HuH-7.5 (cell line): ENCODE measurements at regions not wholly inside any gene's neighbourhood (a gene's known extent, or its start where the extent isn't known, plus 50 kb on each side); places are given as distances from the start of the nearest gene placed in this dataset.

ENCODE experiments used
- DNase-seq: peaks from one replicate; pipeline ENCODE4 v3.0.0; 2011; ENCODE audit warnings: low spot score

DNA sequence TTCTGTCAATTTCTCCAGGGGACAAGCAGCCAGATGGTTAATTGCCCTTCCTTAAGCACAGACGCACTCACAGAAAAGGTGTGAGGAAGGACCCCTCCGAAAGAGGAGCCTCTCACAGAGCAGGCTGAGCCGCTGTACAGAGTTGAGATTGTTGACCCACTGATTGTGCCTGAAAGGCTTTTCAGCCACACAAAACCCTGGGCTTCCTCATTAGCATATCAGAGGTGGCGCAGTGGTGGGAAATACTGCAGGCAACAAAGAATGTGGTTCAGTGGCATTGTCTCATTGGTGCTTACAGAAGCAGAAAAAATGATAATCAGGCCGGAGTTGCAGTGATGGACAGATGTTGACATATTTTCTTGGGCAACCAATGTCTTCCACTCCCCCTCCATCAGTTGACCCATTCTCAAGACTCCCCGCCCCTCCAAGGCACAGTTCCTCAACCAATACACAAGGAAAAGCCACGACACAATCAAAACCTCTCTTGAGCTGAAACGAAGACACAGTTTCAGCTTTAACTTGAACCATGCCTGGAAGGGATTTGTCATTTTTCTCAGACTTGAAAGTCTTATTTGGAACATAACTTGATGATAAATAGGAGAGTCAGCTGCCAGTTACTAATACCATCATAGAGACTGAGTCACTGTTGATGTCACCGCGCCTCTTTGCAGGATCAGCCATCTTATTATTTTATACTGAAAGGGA is 53.1 kb downstream of the ATXN3L start:
- no peak for DNase-seq

DNA sequence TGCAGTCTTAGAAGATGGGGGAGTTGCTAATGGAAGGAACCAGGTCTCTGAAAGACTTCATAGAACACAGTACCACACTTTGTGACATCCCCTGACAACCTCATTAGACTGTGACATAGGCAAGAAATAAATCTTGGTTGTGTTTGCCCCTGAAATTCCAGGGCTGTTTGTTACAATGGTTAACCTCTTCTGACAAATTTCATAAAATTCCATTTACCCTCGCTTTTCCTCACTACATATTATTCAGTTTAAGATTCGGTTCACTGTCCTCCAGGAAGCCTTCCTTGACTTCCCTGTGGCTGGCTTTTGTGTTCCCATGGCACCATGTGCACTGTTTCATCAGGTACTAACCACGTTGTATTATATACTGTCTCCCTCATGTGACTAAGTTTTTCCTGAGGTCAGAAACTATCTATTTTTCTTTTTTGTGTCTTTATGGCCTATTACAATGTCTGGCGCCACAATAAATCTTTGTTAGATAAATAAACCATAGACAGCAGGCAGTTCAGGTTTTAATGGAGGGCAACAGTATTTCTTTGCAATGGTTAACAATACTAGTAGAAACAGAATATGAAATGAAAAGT is 54.2 kb downstream of the ATXN3L start:
- DNase-seq: no peak

DNA sequence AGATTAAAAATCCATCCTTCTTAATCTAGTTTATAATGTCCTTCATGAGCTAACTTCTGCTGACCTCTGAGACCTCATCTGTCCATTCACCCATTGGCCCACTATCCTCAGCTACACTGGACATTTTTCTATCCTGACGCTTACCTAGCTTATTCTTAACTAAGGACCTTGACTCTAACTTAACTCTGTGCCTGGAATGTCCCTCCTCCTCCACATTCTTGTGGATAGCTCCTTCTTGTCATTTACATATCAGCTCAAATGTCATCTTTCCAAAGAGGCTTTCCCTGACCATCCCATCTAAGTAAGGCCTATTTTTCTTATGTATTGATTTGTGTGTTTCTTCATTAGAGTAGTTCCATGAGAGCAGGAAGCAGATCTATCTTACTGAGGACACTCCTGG is 54.7 kb downstream of the ATXN3L start:
- no peak for DNase-seq

DNA sequence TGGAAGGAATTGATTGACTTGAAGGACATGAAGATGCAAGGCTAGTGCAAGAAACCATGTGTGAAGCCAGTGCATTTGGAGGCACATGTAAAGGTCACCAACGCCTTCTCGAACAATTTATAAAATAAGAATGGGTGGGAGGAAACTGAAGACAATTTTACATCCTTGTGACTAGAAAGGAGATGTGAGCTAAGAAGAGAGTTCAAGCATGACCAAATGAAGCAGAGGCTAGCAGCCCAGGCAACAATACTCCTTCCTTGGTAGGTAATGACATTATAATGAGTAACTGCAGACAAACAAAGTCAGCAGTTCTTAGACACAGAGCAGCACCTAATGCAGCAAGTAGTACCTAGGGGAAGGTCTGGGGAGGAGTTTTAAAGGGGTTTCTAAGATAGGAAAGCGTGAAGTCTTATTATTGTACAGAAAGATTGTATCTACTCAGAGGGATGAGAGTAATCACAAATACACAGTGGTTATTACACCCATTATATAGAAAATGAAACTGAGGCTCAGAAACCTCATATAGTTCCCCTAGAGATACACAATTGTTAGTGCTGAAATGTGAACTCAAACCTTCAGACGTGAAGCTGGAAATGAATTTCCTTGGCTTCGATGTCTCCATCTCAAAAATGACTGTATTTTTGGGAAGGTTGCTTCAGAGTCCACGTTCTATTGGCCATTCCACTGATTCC is 56.1 kb downstream of the ATXN3L start:
- DNase-seq: no peak

DNA sequence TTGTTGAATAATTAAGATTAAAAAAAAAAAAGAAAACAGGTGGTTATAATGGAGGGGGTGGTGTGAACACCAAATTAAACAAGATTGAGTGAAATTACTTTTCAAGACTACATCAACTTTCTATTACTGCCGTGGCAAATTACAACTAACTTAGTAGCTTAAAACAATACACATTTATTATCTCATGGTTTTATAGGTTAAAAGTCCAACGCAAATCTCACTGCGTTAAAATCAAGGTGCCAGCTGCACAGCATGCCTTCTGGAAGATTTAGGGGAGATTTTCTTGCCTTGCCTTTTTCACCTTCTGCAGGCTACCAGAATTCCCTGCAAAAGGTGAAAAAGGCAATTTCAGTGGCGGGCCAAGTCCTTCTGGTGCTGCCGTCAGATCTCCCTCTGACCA is 58.5 kb downstream of the ATXN3L start:
- no peak for DNase-seq

DNA sequence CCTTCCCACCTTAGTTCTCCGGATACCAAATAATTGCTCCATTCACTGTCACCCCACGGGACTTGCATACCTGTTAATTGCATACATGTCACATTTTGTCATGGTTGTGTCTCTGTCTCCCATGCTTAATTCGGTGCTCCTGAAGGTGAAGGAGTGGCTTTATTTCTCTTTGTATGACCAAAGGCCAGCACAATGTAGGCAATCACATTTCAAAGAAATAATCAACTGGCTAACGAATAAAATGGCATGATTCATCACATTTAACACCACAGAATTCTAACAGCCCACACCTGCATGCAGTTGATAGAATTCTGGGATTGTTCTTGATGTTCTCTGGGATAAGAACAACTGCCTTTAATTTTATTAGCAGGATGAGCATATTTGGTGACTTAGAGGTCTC is 59.3 kb downstream of the ATXN3L start:
- no peak for DNase-seq

DNA sequence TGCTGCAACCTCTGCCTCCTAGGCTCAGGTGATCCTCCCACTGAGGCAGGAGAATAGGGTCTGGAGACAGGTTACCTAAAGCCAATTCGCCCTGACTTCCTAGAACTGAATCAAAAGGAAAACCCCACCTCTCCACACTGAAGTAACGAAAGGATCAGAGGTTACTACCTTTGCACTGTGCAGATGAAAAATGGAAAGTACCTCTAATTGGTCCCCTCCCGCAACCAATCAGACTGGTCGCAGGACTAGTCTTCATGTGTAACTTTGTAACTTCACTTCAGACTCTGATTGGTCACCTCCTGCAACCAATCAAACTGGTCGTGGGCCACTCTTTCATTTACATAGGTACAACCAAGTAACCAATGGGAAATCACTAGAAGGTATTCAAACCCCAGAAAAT is 61.1 kb downstream of the ATXN3L start:
- no peak for DNase-seq

DNA sequence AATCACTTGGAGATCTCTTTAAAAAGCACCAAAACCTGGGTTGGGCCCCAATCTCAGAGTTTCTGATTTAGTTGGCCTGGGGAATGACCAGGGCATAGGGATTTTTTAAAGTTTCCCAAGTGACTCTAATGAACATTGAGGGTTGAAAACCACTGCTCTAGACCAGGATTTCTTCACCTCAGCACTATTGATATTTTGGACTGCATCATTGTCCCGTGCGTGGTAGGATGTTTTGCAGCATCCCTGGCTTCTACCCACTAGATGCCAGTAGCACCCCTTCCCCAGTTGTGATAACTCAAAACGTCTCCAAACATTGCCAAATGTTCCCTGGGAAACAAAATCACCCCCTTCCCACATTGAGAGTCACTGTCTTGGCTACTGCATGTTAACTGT is 61.8 kb downstream of the ATXN3L start:
- no peak for DNase-seq

DNA sequence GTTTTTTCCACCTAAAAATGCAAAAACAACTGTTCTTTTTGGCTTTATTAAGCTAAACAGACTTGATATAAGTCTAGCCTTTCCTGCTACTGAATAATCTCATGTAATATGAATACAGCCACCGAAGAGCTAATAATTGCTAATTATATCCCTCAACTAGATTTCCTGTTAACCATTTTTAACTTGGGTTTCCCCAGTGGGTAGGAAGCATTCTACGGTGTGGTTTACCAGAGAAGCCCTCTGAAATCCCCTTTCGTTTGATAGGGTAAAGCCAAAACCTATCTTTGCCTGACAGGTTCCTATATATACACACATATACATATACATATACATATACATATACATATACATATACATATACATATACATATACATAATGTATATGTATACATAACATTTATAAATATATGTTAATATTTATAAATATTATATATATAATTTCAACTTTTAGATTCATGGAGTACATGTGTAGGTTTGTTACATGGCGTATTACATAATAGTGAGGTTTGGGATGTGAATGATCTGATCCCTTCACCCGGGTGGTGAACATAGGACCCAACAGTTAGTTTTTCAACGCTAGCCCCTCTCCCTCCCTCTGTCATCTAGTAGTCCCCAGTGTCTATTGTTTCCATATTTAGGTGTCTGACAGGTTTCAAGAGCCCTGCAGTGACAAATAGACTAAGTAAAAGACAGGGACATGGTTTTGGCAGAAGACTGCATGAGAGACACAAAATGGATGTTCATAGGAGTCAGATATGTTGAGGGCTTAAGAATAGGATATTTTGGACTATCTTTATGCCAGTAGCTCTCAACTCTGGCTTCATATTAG is 62.4 kb downstream of the ATXN3L start:
- DNase-seq: no peak

DNA sequence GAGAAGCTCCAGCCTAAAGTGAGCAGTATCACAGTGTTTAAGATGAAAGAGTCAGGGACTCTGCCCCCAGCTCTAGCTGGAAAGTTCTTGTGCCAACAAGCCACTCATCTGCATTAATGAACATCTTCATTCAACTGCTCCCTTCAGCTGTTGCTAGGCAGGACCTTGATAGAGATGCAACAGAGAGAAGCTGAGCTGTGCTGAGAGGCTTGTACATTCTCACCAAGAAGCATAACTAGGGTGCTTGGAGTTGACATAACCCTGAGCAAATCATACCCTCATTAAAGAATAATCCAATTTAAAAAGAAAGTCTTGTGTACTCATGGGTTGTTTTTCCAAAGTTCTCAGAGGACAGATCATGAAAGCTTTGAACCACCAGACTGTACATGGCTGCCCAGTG is 63.2 kb downstream of the ATXN3L start:
- DNase-seq: no peak

DNA sequence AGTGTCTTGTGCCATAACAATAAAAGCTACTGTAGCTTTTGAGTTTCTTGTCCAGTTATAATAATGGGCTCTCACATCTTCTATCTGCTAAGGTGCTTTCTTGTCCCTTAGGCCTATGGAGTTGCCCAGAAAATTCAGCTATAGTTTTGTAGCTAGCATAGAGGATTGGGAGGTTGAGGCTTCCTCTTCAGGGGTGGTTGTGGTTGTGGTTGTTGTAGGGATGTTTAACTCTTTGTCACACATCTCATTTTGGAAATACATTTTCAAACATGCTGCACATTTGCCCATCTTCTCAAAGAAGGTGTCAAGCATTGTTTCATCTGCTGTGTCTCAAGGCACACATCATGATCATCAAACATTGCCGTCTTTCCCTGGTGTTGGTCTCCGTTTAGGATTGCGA is 65.0 kb downstream of the ATXN3L start:
- DNase-seq: no peak

DNA sequence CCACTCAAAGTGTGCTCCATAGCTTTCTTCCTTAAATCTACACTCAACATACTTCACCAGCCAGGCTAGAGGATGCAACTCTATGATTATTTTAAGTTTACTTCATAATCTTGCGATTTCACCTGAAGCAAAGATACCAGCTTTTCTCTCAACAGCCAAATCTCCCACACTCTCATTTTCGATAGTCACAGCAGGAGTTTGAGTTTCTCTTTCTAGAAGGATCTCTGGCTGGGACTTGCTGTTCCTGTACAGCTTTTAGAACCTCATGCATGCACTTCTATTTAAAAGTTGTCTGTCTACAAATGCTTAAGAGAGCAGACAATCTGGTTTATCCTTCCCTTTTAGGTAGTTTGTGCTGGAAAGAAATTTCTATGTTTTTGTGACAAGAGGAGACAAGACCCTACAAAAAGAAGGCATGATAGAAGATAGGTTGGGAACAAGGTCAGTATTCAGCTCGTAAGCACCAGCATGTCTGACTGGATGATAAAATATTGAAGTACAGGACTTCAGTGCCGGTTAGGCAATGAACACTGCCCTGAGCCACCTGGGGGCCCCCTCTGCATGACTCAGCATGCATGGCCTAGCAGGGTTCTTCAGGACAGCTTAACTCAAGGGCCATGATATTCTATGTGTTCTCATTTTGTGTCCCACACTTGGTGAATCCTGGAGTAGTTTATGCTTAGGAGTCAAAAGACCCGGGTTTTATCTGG is 65.6 kb downstream of the ATXN3L start:
- peak; percentile 4 for DNase-seq

DNA sequence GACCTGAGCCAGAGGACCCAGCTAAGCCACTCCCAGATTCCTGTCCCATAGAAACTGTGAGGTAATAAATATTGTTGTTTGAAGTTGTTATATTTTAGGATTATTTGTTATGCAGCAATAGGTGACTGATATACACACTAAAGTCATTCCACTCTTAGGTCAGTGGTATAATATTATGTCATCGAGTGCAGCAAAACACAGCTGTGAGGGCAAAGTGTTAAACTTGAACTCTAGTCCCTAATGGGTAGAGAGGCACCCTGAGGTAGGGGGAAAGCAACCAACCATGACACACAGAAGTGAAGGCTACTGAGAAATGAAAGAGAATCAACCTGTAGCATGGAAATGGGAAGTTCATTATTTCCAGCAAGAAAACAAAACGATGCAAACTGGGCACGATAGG is 66.6 kb downstream of the ATXN3L start:
- DNase-seq: no peak

DNA sequence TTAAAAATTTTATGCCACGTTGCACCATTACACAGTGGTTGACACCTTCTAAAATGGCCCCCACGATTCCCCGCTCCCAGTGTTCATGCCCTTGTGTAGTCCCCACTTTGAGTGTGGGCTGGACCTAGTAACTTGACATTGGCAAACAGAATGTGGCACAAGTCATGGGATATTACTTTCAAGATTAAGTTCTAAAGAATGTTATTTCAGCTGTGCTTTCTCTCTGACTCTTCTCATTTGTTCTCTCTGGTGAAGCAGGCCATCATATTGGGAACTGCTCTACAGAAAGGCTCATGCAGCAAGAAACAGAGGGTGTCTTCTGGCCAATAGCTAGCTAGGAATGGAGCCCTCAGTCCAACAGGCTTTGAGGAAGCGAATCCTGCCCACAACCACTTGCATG is 67.1 kb downstream of the ATXN3L start:
- no peak for DNase-seq

DNA sequence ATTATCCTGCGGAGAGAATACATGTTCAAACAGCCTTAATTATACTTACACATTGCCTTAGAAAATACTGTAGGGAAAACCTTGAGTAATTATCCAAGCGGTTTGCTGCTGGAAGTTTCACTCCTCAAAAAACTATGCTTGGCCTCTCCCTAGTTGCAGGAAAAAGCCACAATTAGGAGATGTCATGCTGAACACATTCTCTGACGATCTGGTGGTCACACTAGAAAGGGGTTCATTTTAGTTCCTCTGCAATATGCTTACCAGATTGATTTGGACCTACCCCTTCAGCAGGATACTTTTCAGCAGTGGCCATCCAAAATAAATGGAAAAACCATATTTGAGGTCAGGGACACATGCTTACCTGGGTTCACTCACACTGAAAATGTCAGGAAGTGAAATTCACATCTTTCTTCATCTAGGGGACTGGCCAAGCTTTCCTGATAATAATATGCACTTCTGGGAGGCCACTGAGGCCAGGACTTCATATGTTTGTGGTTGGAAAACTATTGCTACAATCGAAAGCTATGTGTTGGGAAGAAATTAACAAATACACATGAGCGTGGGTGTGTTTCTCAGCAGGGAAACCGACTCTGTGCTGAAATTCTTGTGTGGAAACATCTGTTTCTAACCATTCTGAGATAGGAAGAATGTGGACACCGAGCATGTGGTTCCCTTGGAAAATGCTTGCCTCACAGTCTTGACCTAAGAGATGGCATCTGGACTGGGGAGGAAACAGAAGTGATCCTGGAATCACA is 68.8 kb downstream of the ATXN3L start:
- DNase-seq: no peak

DNA sequence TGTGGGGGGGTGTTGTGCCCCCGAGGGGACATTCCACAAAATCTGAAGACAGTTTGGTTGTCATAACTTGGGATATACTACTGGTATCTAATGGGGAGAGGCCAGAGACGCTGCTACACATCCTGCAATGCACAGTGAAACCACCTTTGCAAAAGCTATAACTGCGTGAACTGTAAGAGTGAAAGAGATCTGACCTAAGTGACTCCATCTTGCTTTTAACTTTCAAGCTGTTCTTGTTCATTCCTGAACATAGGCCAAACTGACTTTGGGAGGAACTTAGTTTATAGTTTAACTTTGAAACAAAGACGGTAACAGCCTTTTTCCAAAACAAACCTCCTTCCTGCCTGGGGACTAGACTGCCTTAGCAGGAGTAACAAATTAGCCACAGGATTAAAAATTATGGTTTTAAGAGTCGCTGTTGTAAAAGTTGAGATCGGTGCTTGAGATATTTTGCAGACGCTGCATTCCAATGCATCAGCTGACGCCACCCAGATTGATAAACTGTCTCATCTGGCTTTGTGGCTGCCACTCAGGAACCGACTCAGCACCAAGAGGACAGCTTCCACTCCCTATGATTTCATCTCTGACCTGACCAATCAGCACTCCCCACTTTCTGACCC is 70.9 kb downstream of the ATXN3L start:
- DNase-seq: no peak

DNA sequence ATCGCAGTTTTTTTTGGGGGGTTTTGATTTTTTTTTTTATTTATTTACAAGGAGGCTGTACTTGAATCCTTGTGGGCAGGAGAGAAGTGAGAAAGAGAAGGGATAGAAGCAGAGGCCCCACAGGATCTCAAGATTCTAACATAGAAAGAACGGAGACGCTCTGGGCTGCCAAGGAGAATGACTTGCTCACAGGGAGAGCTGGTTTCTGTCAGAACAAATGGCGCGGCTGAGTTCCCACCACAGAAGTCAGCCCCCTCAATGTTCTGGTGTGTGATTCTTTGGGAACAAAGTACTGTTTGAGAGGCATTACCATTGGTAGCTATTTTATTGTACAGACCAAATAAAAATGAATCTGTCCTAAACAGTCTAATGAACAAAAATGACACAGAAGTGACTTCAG is 80.6 kb downstream of the ATXN3L start:
- no peak for DNase-seq

DNA sequence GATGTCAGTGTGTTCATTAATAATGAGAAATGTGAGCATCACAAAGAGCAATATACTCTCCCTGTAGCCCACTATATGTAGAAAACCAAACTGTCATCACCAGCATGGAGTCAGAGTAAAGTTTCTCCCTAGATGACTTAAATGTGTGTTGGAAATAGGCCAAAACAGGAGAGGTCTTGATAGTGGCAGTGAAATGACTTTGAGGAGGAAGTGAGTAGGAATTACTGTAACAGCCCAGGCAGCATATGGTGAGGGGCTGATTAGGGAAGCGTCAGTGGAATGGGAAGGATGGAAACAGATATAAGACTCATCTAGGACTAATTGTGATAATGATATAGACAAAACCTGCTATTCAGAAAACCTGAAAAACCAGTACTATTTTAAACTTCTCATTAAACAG is 83.9 kb downstream of the ATXN3L start:
- DNase-seq: no peak

DNA sequence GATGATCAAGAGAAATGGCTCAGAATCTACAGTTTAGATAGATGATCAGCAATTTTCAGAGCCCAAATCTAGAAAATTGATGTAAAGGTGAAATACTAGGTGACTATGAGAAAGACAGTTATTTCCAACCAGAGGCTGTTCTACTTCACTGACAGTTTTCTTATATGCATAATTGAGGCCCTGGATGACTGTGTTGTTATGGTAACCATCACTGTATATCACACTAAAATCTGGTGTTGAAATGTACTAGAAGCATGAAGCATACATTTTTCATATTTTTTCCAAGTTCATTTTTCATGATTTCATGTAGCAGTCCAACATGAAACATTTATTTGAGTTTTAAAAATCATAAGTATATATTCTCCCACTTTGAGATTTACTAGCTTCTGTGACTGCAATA is 87.4 kb downstream of the ATXN3L start:
- DNase-seq: no peak

DNA sequence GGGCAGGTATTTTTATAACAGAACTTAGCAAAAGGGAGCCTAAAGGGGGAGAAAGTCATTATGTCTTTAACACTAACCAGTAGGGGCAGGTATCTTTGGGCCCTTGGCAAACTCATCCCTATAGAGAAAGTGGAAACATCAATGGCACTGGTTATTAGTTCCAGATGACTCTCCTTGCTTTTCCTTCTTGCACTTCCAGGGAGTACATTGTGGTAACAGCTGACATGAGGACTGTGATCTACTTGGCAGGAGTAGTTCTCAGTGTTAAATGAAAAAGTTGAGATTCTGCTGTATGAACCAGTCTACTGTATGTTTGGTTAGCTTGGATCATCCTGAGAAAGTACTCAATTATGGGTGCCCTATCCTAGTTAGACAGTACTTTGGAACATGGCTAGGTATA is 93.6 kb downstream of the ATXN3L start:
- no peak for DNase-seq
